ENCODE measurements at regions not wholly inside any gene's neighbourhood (a gene's known extent, or its start where the extent isn't known, plus 50 kb on each side); places are given as distances from the start of the nearest gene placed in this dataset.

GRCh38 chr12:128121424-128121823 lies 145.5 kb upstream of the TMEM132C start:
- no peak for TF ChIP-seq CTCF (IDR thresholded peaks at IDR 0.05; ENCODE audit: insufficient read depth, low read length, poor library complexity, severe bottlenecking)
- no peak overlapping the region for H3K4me3 ChIP-seq (ENCODE audit: low read depth, low read length)
- H3K27me3 ChIP-seq (ENCODE audit: control insufficient read depth, insufficient read depth, low read length), result no peaks in the 10 kb centered on the region
- no peaks in the 10 kb centered on the region for H3K36me3 ChIP-seq (ENCODE audit: control insufficient read depth, insufficient read depth, low read length)
- DNase-seq (ENCODE audit: low read depth), result no peak

- DNase-seq (ENCODE audit: low read depth), result no peak
- Histone ChIP-seq H3K4me3 (ENCODE audit: low read depth, low read length) (no peak overlapping the region), H3K27me3 (ENCODE audit: control insufficient read depth, insufficient read depth, low read length) (no peaks in the 10 kb centered on the region), H3K36me3 (ENCODE audit: control insufficient read depth, insufficient read depth, low read length) (no peaks in the 10 kb centered on the region)
- TF ChIP-seq CTCF (IDR thresholded peaks at IDR 0.05; ENCODE audit: insufficient read depth, low read length, poor library complexity, severe bottlenecking), result no peak
Observed at GRCh38 chr12:128123096-128123495, 143.9 kb upstream of the TMEM132C start.

- Histone ChIP-seq H3K36me3 (ENCODE audit: control insufficient read depth, insufficient read depth, low read length) (no peaks in the 10 kb centered on the region), H3K4me3 (ENCODE audit: low read depth, low read length) (no peak overlapping the region), H3K27me3 (ENCODE audit: control insufficient read depth, insufficient read depth, low read length) (no peaks in the 10 kb centered on the region)
- no peak for TF ChIP-seq CTCF (IDR thresholded peaks at IDR 0.05; ENCODE audit: insufficient read depth, low read length, poor library complexity, severe bottlenecking)
- DNase-seq (ENCODE audit: low read depth), result no peak
Observed at GRCh38 chr12:128131955-128132354, 135.0 kb upstream of the TMEM132C start.

GRCh38 chr12:128133321-128134073 lies 133.5 kb upstream of the TMEM132C start:
- Histone ChIP-seq H3K4me3 (ENCODE audit: low read depth, low read length) (no peak overlapping the region), H3K36me3 (ENCODE audit: control insufficient read depth, insufficient read depth, low read length) (no peaks in the 10 kb centered on the region), H3K27me3 (ENCODE audit: control insufficient read depth, insufficient read depth, low read length) (no peaks in the 10 kb centered on the region)
- no peak for TF ChIP-seq CTCF (IDR thresholded peaks at IDR 0.05; ENCODE audit: insufficient read depth, low read length, poor library complexity, severe bottlenecking)
- no peak for DNase-seq (ENCODE audit: low read depth)

- Histone ChIP-seq H3K36me3 (ENCODE audit: control insufficient read depth, insufficient read depth, low read length) (no peaks in the 10 kb centered on the region), H3K27me3 (ENCODE audit: control insufficient read depth, insufficient read depth, low read length) (no peaks in the 10 kb centered on the region), H3K4me3 (ENCODE audit: low read depth, low read length) (no peak overlapping the region)
- DNase-seq (ENCODE audit: low read depth), result no peak
- no peak for TF ChIP-seq CTCF (IDR thresholded peaks at IDR 0.05; ENCODE audit: insufficient read depth, low read length, poor library complexity, severe bottlenecking)
Observed at GRCh38 chr12:128137140-128137539, 129.8 kb upstream of the TMEM132C start.

GRCh38 chr12:128138125-128138524 lies 128.8 kb upstream of the TMEM132C start:
- H3K27me3 ChIP-seq (ENCODE audit: control insufficient read depth, insufficient read depth, low read length), result no peaks in the 10 kb centered on the region
- TF ChIP-seq CTCF (IDR thresholded peaks at IDR 0.05; ENCODE audit: insufficient read depth, low read length, poor library complexity, severe bottlenecking), result no peak
- no peak for DNase-seq (ENCODE audit: low read depth)
- H3K4me3 ChIP-seq (ENCODE audit: low read depth, low read length), result no peak overlapping the region
- no peaks in the 10 kb centered on the region for H3K36me3 ChIP-seq (ENCODE audit: control insufficient read depth, insufficient read depth, low read length)
